RWPE1 (cell line): ENCODE measurements at regions not wholly inside any gene's neighbourhood (a gene's known extent, or its start where the extent isn't known, plus 50 kb on each side); places are given as distances from the start of the nearest gene placed in this dataset.

Experiments
- CTCF ChIA-PET: fragments of 350-600 bp; sonication (Branson Sonifier 250); formaldehyde crosslinking; extraction: SDS; loops from one replicate; lab custom pipeline; 2021; lab: Yijun Ruan, JAX
- POLR2A ChIA-PET: fragments of 400-600 bp; formaldehyde crosslinking; extraction: SDS; loops from one replicate; lab custom pipeline; 2020; ENCODE audit warnings: antibody characterized with exemption; ENCODE audit not compliant: low non-redundant PET; lab: Yijun Ruan, JAX
- DNase-seq: peaks from one replicate; pipeline ENCODE4 v3.0.0; 2012; ENCODE audit warnings: low spot score
- H3K27ac ChIP-seq: fragments of 450-650 bp; 2 replicates; pipeline ENCODE4 v1.5.1; 2017
- TF ChIP-seq, protein P1 (sequence below): fragments of 450-650 bp; conservative IDR thresholded peaks from 2 replicates; pipeline ENCODE4 v1.5.1; 2017; ENCODE audit warnings: low read depth, mild to moderate bottlenecking

DNA sequence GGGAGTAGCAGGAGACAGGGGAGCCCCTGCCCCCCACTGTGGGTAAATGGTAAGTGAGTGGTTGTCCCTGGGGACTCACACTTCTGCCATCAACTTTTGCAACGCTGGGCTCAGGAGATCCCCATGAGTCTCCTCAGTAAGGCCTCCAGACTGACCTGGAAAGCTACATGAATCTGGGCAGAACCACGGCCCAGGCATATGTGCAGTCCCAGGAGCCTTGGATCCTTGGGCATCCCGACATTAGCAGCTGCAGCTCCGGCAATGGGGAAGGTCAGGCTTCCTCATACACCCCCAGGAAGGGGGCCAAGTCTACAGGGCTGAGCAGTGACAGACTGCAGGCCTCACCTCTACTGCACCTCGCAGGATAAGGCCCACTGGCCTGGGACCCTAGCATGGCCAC, 868.7 kb upstream of the ADGRL4 start:
- TF ChIP-seq, protein P1, sequence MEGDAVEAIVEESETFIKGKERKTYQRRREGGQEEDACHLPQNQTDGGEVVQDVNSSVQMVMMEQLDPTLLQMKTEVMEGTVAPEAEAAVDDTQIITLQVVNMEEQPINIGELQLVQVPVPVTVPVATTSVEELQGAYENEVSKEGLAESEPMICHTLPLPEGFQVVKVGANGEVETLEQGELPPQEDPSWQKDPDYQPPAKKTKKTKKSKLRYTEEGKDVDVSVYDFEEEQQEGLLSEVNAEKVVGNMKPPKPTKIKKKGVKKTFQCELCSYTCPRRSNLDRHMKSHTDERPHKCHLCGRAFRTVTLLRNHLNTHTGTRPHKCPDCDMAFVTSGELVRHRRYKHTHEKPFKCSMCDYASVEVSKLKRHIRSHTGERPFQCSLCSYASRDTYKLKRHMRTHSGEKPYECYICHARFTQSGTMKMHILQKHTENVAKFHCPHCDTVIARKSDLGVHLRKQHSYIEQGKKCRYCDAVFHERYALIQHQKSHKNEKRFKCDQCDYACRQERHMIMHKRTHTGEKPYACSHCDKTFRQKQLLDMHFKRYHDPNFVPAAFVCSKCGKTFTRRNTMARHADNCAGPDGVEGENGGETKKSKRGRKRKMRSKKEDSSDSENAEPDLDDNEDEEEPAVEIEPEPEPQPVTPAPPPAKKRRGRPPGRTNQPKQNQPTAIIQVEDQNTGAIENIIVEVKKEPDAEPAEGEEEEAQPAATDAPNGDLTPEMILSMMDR, result no peak
- CTCF ChIA-PET, result no interaction called here
- no peak overlapping the region for H3K27ac ChIP-seq
- DNase-seq, result no peak
- POLR2A ChIA-PET, result no interaction called here

DNA sequence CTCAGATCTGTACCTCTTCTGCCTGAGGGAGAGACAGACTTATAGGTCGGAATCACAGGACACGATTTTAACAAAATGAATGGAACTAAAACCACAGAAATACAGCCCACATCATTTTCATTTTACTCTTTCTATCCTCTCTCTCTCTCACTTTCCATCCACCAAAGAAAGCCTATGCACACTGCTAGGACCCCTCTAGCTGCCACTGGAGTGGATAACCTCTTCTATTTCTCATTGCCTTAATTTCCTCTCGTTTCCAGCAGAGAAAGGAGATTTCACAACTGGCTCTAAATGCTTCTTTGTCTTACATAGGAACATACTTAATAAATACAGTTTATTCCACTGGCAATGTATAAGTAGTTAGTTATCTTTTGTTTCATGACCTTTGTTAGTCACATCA, 867.8 kb upstream of the ADGRL4 start:
- ChIA-PET CTCF (no interaction called here), POLR2A (no interaction called here)
- no peak for DNase-seq

DNA sequence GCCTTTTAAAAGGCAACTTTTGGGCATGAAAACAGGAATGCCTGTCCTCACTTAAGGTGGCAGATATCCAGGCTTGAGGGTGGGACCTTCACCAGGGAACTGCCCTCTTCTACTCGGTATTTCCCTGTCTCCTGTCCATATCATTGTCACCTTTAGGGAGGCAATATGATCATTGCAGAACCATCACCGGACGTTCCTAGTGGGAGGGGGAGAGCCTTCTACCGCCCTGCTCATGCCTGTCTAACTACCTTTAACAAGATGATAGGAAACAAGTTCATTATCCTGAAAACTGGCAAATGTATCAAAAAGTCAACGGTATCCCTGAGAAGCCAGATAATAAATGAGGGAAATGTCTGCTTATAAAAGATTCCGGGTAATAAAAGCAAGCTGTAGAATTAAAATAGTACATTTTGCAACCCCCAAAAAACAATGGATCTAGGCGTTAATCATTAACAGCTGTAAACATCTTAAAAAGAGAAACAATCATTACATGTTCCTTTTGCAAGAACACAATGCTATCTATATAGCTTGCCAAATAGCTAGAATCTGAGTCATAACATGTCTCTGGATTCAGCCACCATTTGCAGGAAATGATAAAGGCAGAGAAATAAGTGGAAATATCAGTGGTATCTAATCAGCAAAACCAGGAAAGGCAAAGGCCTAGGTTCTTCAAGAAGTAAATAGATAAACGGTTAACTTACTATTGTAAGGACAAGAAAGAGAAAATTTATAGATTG, 852.9 kb upstream of the ADGRL4 start:
- TF ChIP-seq, protein P1, result no peak
- H3K27ac ChIP-seq, result no peak overlapping the region
- CTCF ChIA-PET, result no interaction called here
- peak; percentile 12 for DNase-seq
- POLR2A ChIA-PET, result no interaction called here

More for the DNA sequence above, 867.8 kb upstream of the ADGRL4 start:
- TF ChIP-seq, protein P1, result no peak
- no peak overlapping the region for H3K27ac ChIP-seq

DNA sequence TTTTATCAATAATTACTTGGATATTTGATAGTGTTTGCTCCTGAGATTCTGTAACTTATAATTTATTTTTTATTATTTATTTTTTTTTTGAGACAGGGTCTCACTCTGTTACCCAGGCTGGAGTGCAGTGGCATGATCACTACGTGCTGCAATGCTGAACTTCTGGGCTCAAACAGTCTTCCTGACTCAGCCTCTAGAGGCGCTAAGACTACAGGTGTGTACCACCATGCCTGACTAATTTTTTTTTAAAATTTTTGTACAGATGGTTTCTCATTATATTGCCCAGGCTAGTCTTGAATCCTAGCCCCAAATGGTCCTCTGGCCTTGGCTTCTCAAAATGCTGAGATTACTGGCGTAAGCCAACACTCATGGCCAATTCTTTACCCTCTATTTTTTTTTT, 845.5 kb upstream of the ADGRL4 start:
- DNase-seq, result no peak
- H3K27ac ChIP-seq, result no peak overlapping the region
- CTCF ChIA-PET, result no interaction called here
- POLR2A ChIA-PET, result no interaction called here
- TF ChIP-seq, protein P1, result no peak

DNA sequence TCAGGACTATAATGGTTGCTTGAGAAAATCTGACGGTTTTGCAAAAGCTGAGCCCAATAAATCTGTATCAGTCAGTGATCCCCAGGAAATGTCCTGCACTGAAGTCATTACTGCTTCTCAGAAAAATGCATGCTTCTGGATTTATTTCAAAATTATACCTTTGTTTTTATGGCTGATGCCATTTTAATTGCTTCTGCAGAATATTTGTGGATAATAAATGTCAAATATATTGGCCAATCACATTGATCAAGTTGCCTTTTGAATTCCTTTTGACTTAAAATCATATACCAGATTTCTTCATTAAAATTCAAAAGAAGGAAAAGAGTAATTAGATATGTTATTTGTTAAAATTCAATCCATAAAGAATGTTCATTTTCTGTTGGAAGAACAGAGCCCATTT, 842.9 kb upstream of the ADGRL4 start:
- no peak for DNase-seq
- no peak overlapping the region for H3K27ac ChIP-seq
- TF ChIP-seq, protein P1, result no peak
- ChIA-PET CTCF (no interaction called here), POLR2A (no interaction called here)

DNA sequence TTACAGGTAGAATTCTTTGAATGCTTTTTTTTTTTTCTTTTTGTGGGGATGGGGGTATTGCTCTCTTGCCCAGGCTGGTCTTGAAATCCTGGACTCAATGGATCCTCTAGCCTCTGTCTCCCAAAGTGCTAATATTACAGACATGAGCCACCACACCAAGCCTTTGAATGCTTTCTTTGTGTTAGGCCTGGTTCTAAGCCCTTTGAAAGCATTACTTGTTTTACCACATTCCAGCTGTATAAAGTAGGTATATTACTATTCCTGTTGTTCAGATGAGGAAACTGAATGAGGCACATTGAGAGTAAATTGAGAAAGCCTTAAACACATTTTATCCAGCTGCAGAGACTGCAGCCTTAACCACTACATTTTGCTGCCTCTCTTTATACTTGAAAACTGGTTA, 841.8 kb upstream of the ADGRL4 start:
- POLR2A ChIA-PET, result no interaction called here
- no peak overlapping the region for H3K27ac ChIP-seq
- CTCF ChIA-PET, result interaction anchor here (0.5 kb wide), 1 partner anchor 1154 kb away, joined by 9 read pairs; no protein-coding TSS in a partner anchor
- TF ChIP-seq, protein P1, result no peak
- DNase-seq, result no peak
